Neuronal stem cell (in vitro differentiated cells): ENCODE measurements at regions not wholly inside any gene's neighbourhood (a gene's known extent, or its start where the extent isn't known, plus 50 kb on each side); places are given as distances from the start of the nearest gene placed in this dataset. TPM values are rescaled to one million over a fixed set of nuclear protein-coding genes. Genes with fewer than 3 reads are reported as not detected.
"Not testable (repeated sequence)": the region's sequence is repeated elsewhere in the genome, so short reads cannot be mapped to it uniquely, and the experiment has no call there.

Experiments used
- DNase-seq: peaks from one replicate; pipeline ENCODE4 v3.0.0-alpha.2; 2013; ENCODE audit warnings: low spot score
- H2AFZ ChIP-seq: one replicate; pipeline ENCODE4 v1.6.1; 2013; ENCODE audit warnings: mild to moderate bottlenecking, low read length, inconsistent platforms
- H2AK5ac ChIP-seq: 2 replicates; pipeline ENCODE4 v1.6.1; 2013; ENCODE audit warnings: low read depth, mild to moderate bottlenecking, inconsistent platforms, low read length, moderate library complexity, mixed read lengths
- H2BK120ac ChIP-seq: 2 replicates; pipeline ENCODE4 v1.6.1; 2013; ENCODE audit warnings: low read depth, mild to moderate bottlenecking, inconsistent platforms, low read length, moderate library complexity, mixed read lengths
- H2BK12ac ChIP-seq: one replicate; pipeline ENCODE4 v1.6.1; 2013; ENCODE audit warnings: low read length, inconsistent platforms
- H2BK15ac ChIP-seq: 2 replicates; pipeline ENCODE4 v1.6.1; 2013; ENCODE audit warnings: mild to moderate bottlenecking, low read length, inconsistent platforms, mixed read lengths
- H2BK5ac ChIP-seq: one replicate; pipeline ENCODE4 v1.6.1; 2013; ENCODE audit warnings: inconsistent platforms, mild to moderate bottlenecking, low read length, moderate library complexity
- H3K14ac ChIP-seq: one replicate; pipeline ENCODE4 v1.6.1; 2013; ENCODE audit warnings: low read length, inconsistent platforms
- H3K18ac ChIP-seq: 2 replicates; pipeline ENCODE4 v1.6.1; 2013; ENCODE audit warnings: low read length, inconsistent platforms
- H3K23ac ChIP-seq: 2 replicates; pipeline ENCODE4 v1.6.1; 2013; ENCODE audit warnings: low read depth, mild to moderate bottlenecking, mixed read lengths, low read length, inconsistent platforms; ENCODE audit not compliant: poor library complexity
- H3K27ac ChIP-seq: replicated peaks from 3 replicates; pipeline ENCODE4 v1.5.1; 2013; ENCODE audit warnings: low read length, inconsistent platforms
- H3K27me3 ChIP-seq, 3 experiments: 2 replicates each; pipeline ENCODE4 v1.6.1; 2013; ENCODE audit warnings: low read length in 3 of 3, mild to moderate bottlenecking in 2 of 3, inconsistent platforms in 1 of 3, low read depth in 1 of 3, mixed read lengths in 1 of 3, moderate library complexity in 1 of 3; ENCODE audit not compliant: control insufficient read depth in 3 of 3, insufficient read depth in 3 of 3
- H3K36me3 ChIP-seq, 2 donors: replicated peaks in 1 of 2; 2 replicates each; pipeline ENCODE4 v1.6.1; 2013; ENCODE audit warnings: low read length in 2 of 2; ENCODE audit not compliant: control insufficient read depth in 2 of 2, insufficient read depth in 2 of 2
- H3K4ac ChIP-seq: 2 replicates; pipeline ENCODE4 v1.6.1; 2013; ENCODE audit warnings: inconsistent platforms, mild to moderate bottlenecking, low read length, moderate library complexity
- H3K4me1 ChIP-seq, 2 donors: 1 replicate in 1 of 2; 2 replicates in 1 of 2; pipeline ENCODE4 v1.6.1; 2013; ENCODE audit warnings: low read length in 2 of 2, low read depth in 1 of 2; ENCODE audit not compliant: control insufficient read depth in 2 of 2, insufficient read depth in 1 of 2
- H3K4me2 ChIP-seq: one replicate; pipeline ENCODE4 v1.6.1; 2013; ENCODE audit warnings: mild to moderate bottlenecking, low read length, inconsistent platforms; ENCODE audit not compliant: insufficient read depth, poor library complexity, severe bottlenecking
- H3K4me3 ChIP-seq, 2 donors: 2 replicates each; pipeline ENCODE4 v1.5.1; 2013; ENCODE audit warnings: low read length in 2 of 2, mild to moderate bottlenecking in 2 of 2, inconsistent platforms in 1 of 2, moderate library complexity in 1 of 2
- H3K79me1 ChIP-seq: one replicate; pipeline ENCODE4 v1.6.1; 2013; ENCODE audit warnings: low read depth, mild to moderate bottlenecking, inconsistent platforms, low read length, moderate library complexity
- H3K9ac ChIP-seq: one replicate; pipeline ENCODE4 v1.6.1; 2013; ENCODE audit warnings: mild to moderate bottlenecking, low read depth, low read length, inconsistent platforms; ENCODE audit not compliant: poor library complexity
- H3K9me3 ChIP-seq, 2 donors: replicated peaks in 1 of 2; 2 replicates each; pipeline versions ENCODE3 to v1.6.1; 2013; ENCODE audit warnings: low read length in 2 of 2, mild to moderate bottlenecking in 2 of 2, inconsistent platforms in 1 of 2, low read depth in 1 of 2, mixed read lengths in 1 of 2, moderate library complexity in 1 of 2; ENCODE audit not compliant: control insufficient read depth in 2 of 2, insufficient read depth in 1 of 2
- H4K8ac ChIP-seq: one replicate; pipeline ENCODE4 v1.6.1; 2013; ENCODE audit warnings: low read depth, mild to moderate bottlenecking, inconsistent platforms, low read length, moderate library complexity
- H4K91ac ChIP-seq: one replicate; pipeline ENCODE4 v1.6.1; 2013; ENCODE audit warnings: low read length, low read depth, mild to moderate bottlenecking, inconsistent platforms; ENCODE audit not compliant: poor library complexity
- WGBS, 2 donors: extraction: QIAGEN DNeasy Blood & Tissue Kit; methylation state at CpG; one replicate each; pipeline ENCODE4 v1.1.7; 2013; ENCODE audit warnings: missing lambda C conversion rate in 2 of 2, mixed read lengths in 1 of 2; ENCODE audit not compliant: insufficient read length in 2 of 2, insufficient replicate concordance in 1 of 2; ENCODE audit errors: extremely low coverage in 2 of 2; 5-methylcytosine and 5-hydroxymethylcytosine counted together
- small RNA-seq: library from polyadenylated mRNA; stranded (forward); fragments of <200 nt; extraction: miRNeasy Mini kit (QIAGEN cat#:217004); gene quantifications from one replicate; pipeline ENCODE3, GENCODE V24; 2013; ENCODE audit not compliant: insufficient read depth

GRCh38 chr21:10464975-10465374 is 56.4 kb upstream of the TPTE start:
- Histone ChIP-seq H3K79me1 (no peaks in the 10 kb centered on the region), H2AK5ac (no peak overlapping the region), H3K4me3 (no peak overlapping the region), H3K27ac (no peak overlapping the region), H3K9ac (no peak overlapping the region), H2AFZ (no peak overlapping the region), H3K9me3 (peaks cover 0 to 13% of the 10 kb centered on the region in 2 donors), H3K14ac (no peak overlapping the region), H3K4me1 (no peaks in the 10 kb centered on the region), H3K27me3 (peaks cover 0 to 4% (median 2%) of the 10 kb centered on the region in 3 experiments), H4K8ac (no peak overlapping the region), H3K4ac (no peak overlapping the region), H2BK15ac (no peak overlapping the region), H3K23ac (no peak overlapping the region), H2BK12ac (no peak overlapping the region), H2BK5ac (no peak overlapping the region), H4K91ac (no peak overlapping the region), H3K4me2 (no peak overlapping the region), H3K18ac (no peak overlapping the region), H2BK120ac (no peak overlapping the region), H3K36me3 (peaks cover 0 to 1% of the 10 kb centered on the region in 2 donors)
- DNase-seq: no peak
- WGBS, 2 donors: no CpG with 5 or more reads among the region's 3 CpGs

DNA sequence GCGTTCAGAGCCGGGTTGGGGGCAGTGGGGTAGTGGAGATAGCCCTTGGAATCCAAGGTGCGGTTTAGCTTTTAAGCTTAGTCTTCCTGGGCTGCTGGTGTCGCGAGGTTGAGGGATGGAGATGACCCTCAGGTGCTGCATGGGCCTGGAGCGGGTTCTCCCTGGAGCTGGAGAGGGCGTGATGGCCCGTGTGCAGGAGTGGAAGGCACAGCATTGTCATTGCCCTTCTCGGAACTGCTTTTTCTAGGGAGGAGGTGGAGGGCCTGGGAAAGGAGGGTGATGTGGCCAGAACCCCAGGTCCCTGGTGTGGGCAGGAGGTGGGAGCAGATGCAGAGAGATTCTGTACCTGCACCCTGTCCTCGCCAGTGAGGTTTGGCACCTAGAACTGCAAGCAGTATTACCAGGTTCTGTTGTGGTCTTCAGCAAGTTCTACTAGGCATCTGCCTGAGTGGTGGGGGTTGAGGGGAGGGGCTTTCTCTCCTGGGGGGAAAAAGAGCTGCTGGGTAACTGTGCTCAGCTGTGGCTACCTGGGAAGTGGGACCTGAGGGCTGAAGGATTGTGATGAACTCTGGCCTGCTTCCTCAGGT is 55.8 kb upstream of the TPTE start:
- WGBS, 2 donors: no CpG with 5 or more reads among the region's 10 CpGs
- H3K79me1 ChIP-seq, H3K18ac ChIP-seq, H4K8ac ChIP-seq, H3K27ac ChIP-seq, H4K91ac ChIP-seq, H2BK15ac ChIP-seq, H2AK5ac ChIP-seq, H2AFZ ChIP-seq, H3K4me1 ChIP-seq, DNase-seq, H3K27me3 ChIP-seq, H2BK12ac ChIP-seq, H3K36me3 ChIP-seq, H2BK5ac ChIP-seq, H3K4ac ChIP-seq, H3K14ac ChIP-seq, H3K4me2 ChIP-seq, H3K9ac ChIP-seq, H2BK120ac ChIP-seq: not testable (repeated sequence)
- H3K9me3 ChIP-seq: peaks cover 0 to 13% of the 10 kb centered on the region in 2 donors
- peak overlapping the region; percentile 5 for H3K23ac ChIP-seq
- peak overlapping the region in 1 of 2 donors; percentile 0 for H3K4me3 ChIP-seq

DNA sequence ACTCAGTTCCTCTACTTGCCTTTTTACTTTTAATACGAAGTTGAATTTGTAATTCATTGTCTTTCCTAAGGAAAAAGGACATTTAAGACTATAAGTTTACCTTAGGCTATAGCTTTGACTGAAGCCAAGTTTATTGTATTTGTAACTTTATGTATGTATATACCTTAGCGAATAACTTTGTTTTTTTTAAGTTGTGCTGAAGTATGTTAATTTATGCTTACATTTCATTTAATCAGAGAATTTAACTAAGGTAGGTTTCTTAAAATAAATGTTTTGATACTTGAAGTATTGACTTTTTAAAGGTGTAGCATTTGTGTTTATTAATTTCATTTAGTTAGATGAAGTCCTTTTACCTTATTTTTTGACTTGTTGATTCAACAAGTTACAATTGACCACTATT is 55.2 kb upstream of the TPTE start:
- Histone ChIP-seq H3K4me1 (no peaks in the 10 kb centered on the region), H2BK12ac (no peak overlapping the region), H2AFZ (no peak overlapping the region), H3K27ac (no peak overlapping the region), H3K23ac (no peak overlapping the region), H3K79me1 (no peaks in the 10 kb centered on the region), H3K14ac (no peak overlapping the region), H3K9me3 (peaks cover 0 to 10% of the 10 kb centered on the region in 2 donors), H2AK5ac (no peak overlapping the region), H3K18ac (no peak overlapping the region), H4K8ac (no peak overlapping the region), H3K4me3 (no peak overlapping the region), H2BK15ac (no peak overlapping the region), H3K27me3 (peaks cover 0 to 4% (median 2%) of the 10 kb centered on the region in 3 experiments), H3K9ac (no peak overlapping the region), H4K91ac (no peak overlapping the region), H2BK120ac (no peak overlapping the region), H3K4ac (no peak overlapping the region), H3K4me2 (no peak overlapping the region), H2BK5ac (no peak overlapping the region), H3K36me3 (peaks cover 0 to 1% of the 10 kb centered on the region in 2 donors)
- no CpG with 5 or more reads among the region's 2 CpGs for WGBS, 2 donors
- no peak for DNase-seq

Small RNA genes lying in the stretch of these regions (small RNA-seq; reads per million reads assigned to genes)
- gene AF254983.2: not detected
